Esophagus muscularis mucosa (tissue), 4 donors: ENCODE measurements at regions not wholly inside any gene's neighbourhood (a gene's known extent, or its start where the extent isn't known, plus 50 kb on each side); places are given as distances from the start of the nearest gene placed in this dataset.

Experiments used
- DNase-seq: peaks from one replicate; pipeline ENCODE4 v3.0.0-alpha.2; 2017; ENCODE audit errors: extremely low spot score
- H3K27ac ChIP-seq, 4 donors: fragments of 200-600 bp; sonication (generic); replicated peaks in 1 of 4; 1 replicate in 3 of 4; 2 replicates in 1 of 4; pipeline ENCODE4 v1.5.1; 2016 to 2019; ENCODE audit warnings: mild to moderate bottlenecking in 1 of 4
- H3K27me3 ChIP-seq, 4 donors: fragments of 200-600 bp; sonication (generic); one replicate each; pipeline versions ENCODE4 v1.5.1 to v1.6.0; 2016 to 2019
- H3K36me3 ChIP-seq, 4 donors: fragments of 200-600 bp; sonication (generic); one replicate each; pipeline ENCODE4 v1.5.1; 2016 to 2019
- H3K4me1 ChIP-seq, 4 donors: fragments of 200-600 bp; sonication (generic); one replicate each; pipeline ENCODE4 v1.5.1; 2016 to 2019
- H3K4me3 ChIP-seq, 4 donors: fragments of 200-600 bp; sonication (generic); 1 replicate in 2 of 4; 2 replicates in 2 of 4; pipeline ENCODE4 v1.5.1; 2016 to 2019; ENCODE audit warnings: mild to moderate bottlenecking in 4 of 4, moderate library complexity in 1 of 4
- H3K9me3 ChIP-seq, 4 donors: fragments of 200-600 bp; sonication (generic); 1 replicate in 3 of 4; 2 replicates in 1 of 4; pipeline ENCODE4 v1.5.1; 2016 to 2019
- EP300 ChIP-seq: sonication (generic); formaldehyde crosslinking; IDR thresholded peaks from one replicate; pipeline ENCODE4 v1.6.1; 2017; ENCODE audit warnings: antibody characterized with exemption
- POLR2A ChIP-seq: fragments of 450-650 bp; IDR thresholded peaks from one replicate; pipeline ENCODE4 v1.6.1; 2017; ENCODE audit warnings: antibody characterized with exemption, moderate library complexity, mild to moderate bottlenecking, low read depth
- POLR2AphosphoS5 ChIP-seq, 2 donors: sonication (generic); formaldehyde crosslinking; IDR thresholded peaks; one replicate each; pipeline ENCODE4 v1.6.1; 2017; ENCODE audit warnings: antibody characterized with exemption in 2 of 2
- WGBS: methylation state at CpG from one replicate; pipeline ENCODE4 v1.1.5; 2018; 5-methylcytosine and 5-hydroxymethylcytosine counted together
- intact Hi-C: fragments of 100-400 bp; cut with DNase I; formaldehyde crosslinking; loops from one replicate; pipeline ENCODE4 v1.15.1; 2023
- TF ChIP-seq, protein P1 (sequence below), 3 experiments: fragments of 200-600 bp in 2 of 3; fragments of 450-650 bp in 1 of 3; sonication (generic) in 2 of 3; IDR thresholded peaks; one replicate each; pipeline ENCODE4 v1.5.1; 2017 to 2019; ENCODE audit warnings: antibody characterized with exemption in 3 of 3, mild to moderate bottlenecking in 2 of 3, moderate library complexity in 1 of 3

DNA sequence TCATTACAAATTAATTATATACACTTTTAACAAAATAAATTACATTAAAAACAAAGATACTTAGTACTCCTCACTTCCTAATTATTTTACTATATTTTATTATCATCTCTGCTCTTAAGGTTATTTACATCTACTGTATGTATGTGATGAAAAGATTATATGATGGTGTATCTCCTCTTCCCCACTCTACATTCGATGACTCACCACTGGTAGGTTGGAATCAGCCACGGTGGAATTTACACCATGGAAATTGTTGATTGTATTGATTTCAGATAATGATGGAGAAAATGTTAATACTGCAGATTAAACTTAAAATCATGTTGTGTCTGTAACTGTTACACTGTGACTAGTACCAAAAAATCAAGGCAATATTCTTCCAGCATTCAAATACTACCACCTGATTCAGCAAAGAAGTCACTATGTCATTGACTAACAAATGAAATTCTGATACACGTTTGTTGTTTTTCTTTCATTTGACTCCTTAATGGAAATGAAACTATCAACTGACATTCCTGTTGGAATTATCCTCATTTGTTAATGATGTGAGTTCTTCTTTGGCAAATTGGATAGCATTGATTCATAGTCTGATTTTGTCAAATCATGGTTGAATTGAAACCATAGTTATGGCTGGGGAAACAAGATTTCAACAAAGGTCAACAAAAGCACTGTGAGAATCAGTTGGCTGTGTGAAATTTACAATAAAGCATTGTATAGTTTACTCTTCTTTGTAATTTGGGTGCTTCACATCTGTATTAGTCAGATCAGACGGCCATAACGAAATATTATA is 69.0 kb upstream of the NLK start:
- no peak for DNase-seq
- no peak for TF ChIP-seq POLR2A
- TF ChIP-seq, protein P1, sequence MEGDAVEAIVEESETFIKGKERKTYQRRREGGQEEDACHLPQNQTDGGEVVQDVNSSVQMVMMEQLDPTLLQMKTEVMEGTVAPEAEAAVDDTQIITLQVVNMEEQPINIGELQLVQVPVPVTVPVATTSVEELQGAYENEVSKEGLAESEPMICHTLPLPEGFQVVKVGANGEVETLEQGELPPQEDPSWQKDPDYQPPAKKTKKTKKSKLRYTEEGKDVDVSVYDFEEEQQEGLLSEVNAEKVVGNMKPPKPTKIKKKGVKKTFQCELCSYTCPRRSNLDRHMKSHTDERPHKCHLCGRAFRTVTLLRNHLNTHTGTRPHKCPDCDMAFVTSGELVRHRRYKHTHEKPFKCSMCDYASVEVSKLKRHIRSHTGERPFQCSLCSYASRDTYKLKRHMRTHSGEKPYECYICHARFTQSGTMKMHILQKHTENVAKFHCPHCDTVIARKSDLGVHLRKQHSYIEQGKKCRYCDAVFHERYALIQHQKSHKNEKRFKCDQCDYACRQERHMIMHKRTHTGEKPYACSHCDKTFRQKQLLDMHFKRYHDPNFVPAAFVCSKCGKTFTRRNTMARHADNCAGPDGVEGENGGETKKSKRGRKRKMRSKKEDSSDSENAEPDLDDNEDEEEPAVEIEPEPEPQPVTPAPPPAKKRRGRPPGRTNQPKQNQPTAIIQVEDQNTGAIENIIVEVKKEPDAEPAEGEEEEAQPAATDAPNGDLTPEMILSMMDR (IDR thresholded peaks at IDR 0.05), result no peak
- TF ChIP-seq POLR2AphosphoS5 (IDR thresholded peaks at IDR 0.05), result no peak
- no peak for TF ChIP-seq EP300
- Histone ChIP-seq H3K9me3 (peaks cover 0 to 5% (median 0%) of the 10 kb centered on the region in 4 donors), H3K4me1 (no peaks in the 10 kb centered on the region), H3K27me3 (no peaks in the 10 kb centered on the region), H3K36me3 (no peaks in the 10 kb centered on the region), H3K27ac (no peak overlapping the region), H3K4me3 (no peak overlapping the region)
- 84% methylated on average over 5 of the region's 5 CpGs for WGBS
- intact Hi-C loops, result no loop called here

DNA sequence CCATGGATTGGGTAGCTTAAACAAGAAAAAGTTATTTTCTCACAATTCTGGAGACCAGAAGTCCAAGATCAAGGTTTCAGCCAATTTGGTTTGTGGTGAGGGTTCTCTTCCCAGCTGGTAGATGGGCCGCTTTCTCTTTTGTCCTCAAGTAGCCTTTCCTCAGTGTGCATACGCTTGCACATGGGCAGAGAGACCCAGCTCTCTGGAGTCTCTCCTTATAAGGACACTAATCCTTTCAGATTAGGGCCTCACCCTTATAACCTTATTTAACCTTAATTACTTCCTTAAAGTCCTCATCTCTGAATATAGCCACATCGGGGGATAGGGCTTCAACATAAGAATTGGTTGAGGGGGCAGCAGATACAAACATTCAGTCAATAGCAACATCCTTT is 68.4 kb upstream of the NLK start:
- intact Hi-C loops, result no loop called here
- Histone ChIP-seq H3K27me3 (no peaks in the 10 kb centered on the region), H3K27ac (no peak overlapping the region), H3K9me3 (peaks cover 0 to 5% (median 0%) of the 10 kb centered on the region in 4 donors), H3K4me3 (no peak overlapping the region), H3K36me3 (no peaks in the 10 kb centered on the region), H3K4me1 (no peaks in the 10 kb centered on the region)
- DNase-seq, result no peak
- TF ChIP-seq POLR2AphosphoS5 (IDR thresholded peaks at IDR 0.05) (no peak), POLR2A (no peak), EP300 (no peak)
- TF ChIP-seq, protein P1 (IDR thresholded peaks at IDR 0.05), result no peak
- WGBS, result 91% methylated on average over 3 of the region's 3 CpGs

DNA sequence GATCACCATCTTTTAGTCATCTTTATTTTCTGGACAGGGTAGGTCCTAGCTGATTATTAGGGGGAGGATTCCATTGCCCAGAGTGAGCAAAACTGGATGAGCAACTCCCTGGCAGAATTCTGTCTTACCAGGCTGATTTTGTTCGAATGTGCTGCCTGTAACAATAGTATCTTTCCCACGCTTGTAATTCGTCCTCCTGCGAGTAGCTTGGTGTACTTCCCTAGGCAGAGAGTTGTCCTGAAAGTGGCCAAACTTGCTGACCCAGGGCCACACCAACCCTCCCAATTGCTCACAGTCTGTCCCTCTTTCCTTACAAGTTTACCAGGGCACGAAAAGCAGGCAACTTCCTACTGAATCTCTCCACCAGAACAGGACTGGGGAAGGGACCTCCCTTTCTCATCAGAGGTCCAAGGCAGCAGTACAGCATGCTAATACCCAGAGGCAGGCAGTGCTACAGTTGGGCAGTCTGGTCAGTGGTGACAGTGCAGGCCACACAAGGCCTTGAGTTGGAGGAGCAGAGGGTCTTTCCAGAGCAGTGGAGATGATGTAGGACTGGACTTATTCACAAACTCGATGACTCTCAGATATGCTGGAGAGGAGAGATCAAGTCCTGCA is 67.8 kb upstream of the NLK start:
- no peak for DNase-seq
- H3K27ac ChIP-seq, result no peak overlapping the region
- no peaks in the 10 kb centered on the region for H3K36me3 ChIP-seq
- H3K27me3 ChIP-seq, result no peaks in the 10 kb centered on the region
- intact Hi-C loops, result no loop called here
- WGBS, result 86% methylated on average over 6 of the region's 6 CpGs
- no peak for TF ChIP-seq POLR2A
- no peak for TF ChIP-seq POLR2AphosphoS5 (IDR thresholded peaks at IDR 0.05)
- no peak for TF ChIP-seq EP300
- TF ChIP-seq, protein P1 (IDR thresholded peaks at IDR 0.05), result no peak
- no peak overlapping the region for H3K4me3 ChIP-seq
- peaks cover 0 to 5% (median 0%) of the 10 kb centered on the region in 4 donors for H3K9me3 ChIP-seq
- H3K4me1 ChIP-seq, result peaks cover 0 to 3% (median 0%) of the 10 kb centered on the region in 4 donors

DNA sequence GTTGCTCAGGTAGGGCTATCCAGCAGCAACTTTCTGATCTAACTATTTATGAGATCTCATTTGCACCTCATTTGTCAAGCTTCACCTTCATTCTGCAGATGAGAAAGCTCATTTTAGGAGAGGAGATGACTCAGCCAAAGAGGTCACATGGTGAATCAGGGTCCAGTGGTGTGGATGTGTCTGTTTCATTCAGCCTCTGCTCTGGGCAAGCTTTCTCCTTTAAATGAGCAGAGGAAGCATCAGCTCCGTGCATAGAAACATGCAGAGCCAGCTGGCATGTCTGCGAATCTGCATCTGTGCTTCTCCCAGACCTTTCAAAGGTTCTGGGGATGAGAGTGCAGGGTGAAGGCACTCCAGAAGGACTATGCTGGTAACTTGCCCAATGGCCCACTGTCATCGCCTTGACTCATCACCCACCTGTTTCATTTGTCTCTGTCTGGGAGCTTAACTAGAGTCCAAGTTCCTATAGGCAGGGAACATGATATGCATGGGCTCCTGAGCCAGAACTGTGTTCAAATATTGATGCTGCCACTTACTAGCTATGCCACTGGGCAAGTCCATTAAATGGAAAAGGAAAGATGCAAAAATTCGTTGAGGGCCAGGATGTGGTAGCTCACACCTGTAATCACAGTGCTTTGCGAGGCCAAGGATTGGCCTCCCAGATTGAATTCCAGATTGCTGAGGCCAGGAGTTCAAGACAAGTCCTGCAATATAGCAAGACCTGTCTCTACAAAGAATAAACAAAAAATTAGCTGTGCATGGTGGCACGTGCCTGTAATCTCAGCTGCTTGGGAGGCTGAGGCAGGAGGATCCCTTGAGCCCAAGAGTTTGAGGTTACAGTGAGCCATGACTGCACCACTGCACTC is 67.1 kb upstream of the NLK start:
- Histone ChIP-seq H3K27me3 (no peaks in the 10 kb centered on the region), H3K36me3 (no peaks in the 10 kb centered on the region), H3K4me3 (no peak overlapping the region), H3K27ac (no peak overlapping the region), H3K9me3 (peaks cover 0 to 5% (median 0%) of the 10 kb centered on the region in 4 donors), H3K4me1 (peaks cover 0 to 3% (median 0%) of the 10 kb centered on the region in 4 donors)
- no peak for TF ChIP-seq POLR2AphosphoS5 (IDR thresholded peaks at IDR 0.05)
- no peak for TF ChIP-seq EP300
- WGBS, result 69% methylated on average over 5 of the region's 6 CpGs
- DNase-seq, result no peak
- intact Hi-C loops, result no loop called here

DNA sequence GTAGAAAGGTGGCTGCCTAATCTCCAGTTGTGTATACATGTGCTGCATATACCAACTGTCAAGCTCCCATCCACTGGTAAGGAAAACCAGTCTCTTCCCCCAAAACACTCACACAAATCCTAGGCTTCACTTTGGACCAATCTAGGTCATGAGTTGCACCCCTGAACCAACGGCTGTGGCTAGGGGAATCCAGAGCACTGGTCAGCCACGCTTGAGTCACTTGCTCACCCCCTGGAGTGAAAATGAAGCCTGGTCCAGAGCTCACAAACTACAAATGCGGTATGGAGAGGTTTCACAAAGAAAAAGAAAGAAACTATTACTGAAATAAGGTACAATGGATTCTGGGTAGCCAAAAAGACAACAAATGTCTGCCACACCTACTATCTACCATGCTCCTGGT is 66.1 kb upstream of the NLK start:
- peaks cover 0 to 5% (median 0%) of the 10 kb centered on the region in 4 donors for H3K9me3 ChIP-seq
- H3K36me3 ChIP-seq, result no peaks in the 10 kb centered on the region
- no peaks in the 10 kb centered on the region for H3K27me3 ChIP-seq
- WGBS, result 92% methylated on average over 3 of the region's 3 CpGs
- no peak overlapping the region for H3K27ac ChIP-seq
- H3K4me3 ChIP-seq, result no peak overlapping the region
- DNase-seq, result no peak
- H3K4me1 ChIP-seq, result peaks cover 0 to 3% (median 0%) of the 10 kb centered on the region in 4 donors
- intact Hi-C loops, result no loop called here
- no peak for TF ChIP-seq POLR2A
- no peak for TF ChIP-seq POLR2AphosphoS5 (IDR thresholded peaks at IDR 0.05)
- no peak for TF ChIP-seq EP300
- TF ChIP-seq, protein P1 (IDR thresholded peaks at IDR 0.05), result no peak
